Breast epithelium (tissue), 4 donors: ENCODE measurements at regions not wholly inside any gene's neighbourhood (a gene's known extent, or its start where the extent isn't known, plus 50 kb on each side); places are given as distances from the start of the nearest gene placed in this dataset.

Source experiments
- DNase-seq, 2 donors: peaks; one replicate each; pipeline ENCODE4 v3.0.0-alpha.2; 2019; ENCODE audit warnings: low spot score in 2 of 2
- H3K27ac ChIP-seq, 2 donors: fragments of 200-600 bp; sonication (generic) in 1 of 2; one replicate each; pipeline ENCODE4 v1.5.1; 2016 to 2019; ENCODE audit warnings: mild to moderate bottlenecking in 1 of 2
- H3K27me3 ChIP-seq, 2 donors: fragments of 200-600 bp; sonication (generic) in 1 of 2; one replicate each; pipeline versions ENCODE4 v1.5.1 to v1.6.0; 2017 to 2019; ENCODE audit warnings: control low read depth in 1 of 2, mild to moderate bottlenecking in 1 of 2
- H3K36me3 ChIP-seq: fragments of 200-600 bp; one replicate; pipeline ENCODE4 v1.5.1; 2019
- H3K4me1 ChIP-seq, 2 donors: fragments of 200-600 bp; sonication (generic); one replicate each; pipeline ENCODE4 v1.5.1; 2016 to 2019; ENCODE audit warnings: control low read depth in 1 of 2
- H3K4me3 ChIP-seq, 3 donors: fragments of 200-600 bp; sonication (generic); 1 replicate in 2 of 3; 2 replicates in 1 of 3; pipeline ENCODE4 v1.5.1; 2016 to 2019; ENCODE audit warnings: mild to moderate bottlenecking in 3 of 3, moderate library complexity in 2 of 3
- H3K9me3 ChIP-seq, 2 donors: fragments of 200-600 bp; sonication (generic) in 1 of 2; one replicate each; pipeline ENCODE4 v1.5.1; 2016 to 2019; ENCODE audit warnings: control low read depth in 1 of 2
- POLR2A ChIP-seq: fragments of 450-650 bp; IDR thresholded peaks from one replicate; pipeline ENCODE4 v1.6.1; 2016; ENCODE audit warnings: antibody characterized with exemption, mild to moderate bottlenecking, moderate library complexity
- POLR2AphosphoS5 ChIP-seq, 3 donors: sonication (generic); formaldehyde crosslinking; IDR thresholded peaks; one replicate each; pipeline ENCODE4 v1.6.1; 2017; ENCODE audit warnings: antibody characterized with exemption in 3 of 3
- intact Hi-C: fragments of 100-400 bp; cut with DNase I; formaldehyde crosslinking; loops from one replicate; pipeline ENCODE4 v1.15.1; 2023; ENCODE audit warnings: low total_unique reads
- TF ChIP-seq, protein P1 (sequence below), 3 donors: fragments of 450-650 bp; IDR thresholded peaks; one replicate each; pipeline ENCODE4 v1.5.1; 2016 to 2017; ENCODE audit warnings: antibody characterized with exemption in 3 of 3, mild to moderate bottlenecking in 3 of 3, moderate library complexity in 3 of 3

DNA sequence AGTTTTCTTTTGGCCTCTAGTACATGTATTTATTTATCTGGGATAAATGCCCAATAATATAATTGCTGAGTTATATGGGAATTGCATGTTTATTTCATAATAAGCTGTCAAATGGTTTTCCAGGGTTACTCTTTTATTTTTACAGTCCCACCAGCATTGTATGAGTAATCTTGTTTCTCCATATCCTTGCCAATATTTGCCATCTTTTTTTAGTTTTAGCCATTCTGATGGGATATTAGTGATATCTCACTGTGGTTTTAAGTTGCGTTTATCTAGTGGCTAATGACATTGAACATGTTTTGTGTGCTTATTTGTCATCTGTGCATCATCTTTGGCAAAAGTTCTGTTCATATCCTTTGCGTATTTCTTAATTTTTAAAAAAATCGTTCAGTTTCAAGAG, 372.8 kb upstream of the CCDC179 start:
- intact Hi-C loops = no loop called here

GRCh38 chr11:23236826-23237555, 376.7 kb upstream of the CCDC179 start:
- H3K27ac ChIP-seq = no peak overlapping the region
- TF ChIP-seq POLR2A (no peak), POLR2AphosphoS5 (IDR thresholded peaks at IDR 0.05) (no peak)
- TF ChIP-seq, protein P1, sequence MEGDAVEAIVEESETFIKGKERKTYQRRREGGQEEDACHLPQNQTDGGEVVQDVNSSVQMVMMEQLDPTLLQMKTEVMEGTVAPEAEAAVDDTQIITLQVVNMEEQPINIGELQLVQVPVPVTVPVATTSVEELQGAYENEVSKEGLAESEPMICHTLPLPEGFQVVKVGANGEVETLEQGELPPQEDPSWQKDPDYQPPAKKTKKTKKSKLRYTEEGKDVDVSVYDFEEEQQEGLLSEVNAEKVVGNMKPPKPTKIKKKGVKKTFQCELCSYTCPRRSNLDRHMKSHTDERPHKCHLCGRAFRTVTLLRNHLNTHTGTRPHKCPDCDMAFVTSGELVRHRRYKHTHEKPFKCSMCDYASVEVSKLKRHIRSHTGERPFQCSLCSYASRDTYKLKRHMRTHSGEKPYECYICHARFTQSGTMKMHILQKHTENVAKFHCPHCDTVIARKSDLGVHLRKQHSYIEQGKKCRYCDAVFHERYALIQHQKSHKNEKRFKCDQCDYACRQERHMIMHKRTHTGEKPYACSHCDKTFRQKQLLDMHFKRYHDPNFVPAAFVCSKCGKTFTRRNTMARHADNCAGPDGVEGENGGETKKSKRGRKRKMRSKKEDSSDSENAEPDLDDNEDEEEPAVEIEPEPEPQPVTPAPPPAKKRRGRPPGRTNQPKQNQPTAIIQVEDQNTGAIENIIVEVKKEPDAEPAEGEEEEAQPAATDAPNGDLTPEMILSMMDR (IDR thresholded peaks at IDR 0.05) = no peak
- no peaks in the 10 kb centered on the region for H3K9me3 ChIP-seq
- DNase-seq = no peak
- H3K4me1 ChIP-seq = no peaks in the 10 kb centered on the region
- H3K27me3 ChIP-seq = no peaks in the 10 kb centered on the region
- H3K36me3 ChIP-seq = peaks cover 3% of the 10 kb centered on the region
- intact Hi-C loops = no loop called here
- no peak overlapping the region for H3K4me3 ChIP-seq

More for the DNA sequence above, 372.8 kb upstream of the CCDC179 start:
- Histone ChIP-seq H3K4me3 (no peak overlapping the region), H3K27ac (no peak overlapping the region), H3K27me3 (no peaks in the 10 kb centered on the region), H3K36me3 (peaks cover 3% of the 10 kb centered on the region), H3K9me3 (no peaks in the 10 kb centered on the region), H3K4me1 (no peaks in the 10 kb centered on the region)
- TF ChIP-seq, protein P1 (IDR thresholded peaks at IDR 0.05) = no peak
- TF ChIP-seq POLR2A (no peak), POLR2AphosphoS5 (IDR thresholded peaks at IDR 0.05) (no peak)
- DNase-seq = no peak

- Histone ChIP-seq H3K4me3 (no peak overlapping the region), H3K27me3 (no peaks in the 10 kb centered on the region), H3K27ac (no peak overlapping the region), H3K4me1 (no peaks in the 10 kb centered on the region), H3K9me3 (no peaks in the 10 kb centered on the region), H3K36me3 (no peaks in the 10 kb centered on the region)
- no peak for TF ChIP-seq POLR2A
- TF ChIP-seq POLR2AphosphoS5 (IDR thresholded peaks at IDR 0.05) = no peak
- TF ChIP-seq, protein P1 (IDR thresholded peaks at IDR 0.05) = no peak
- intact Hi-C loops = no loop called here
- no peak for DNase-seq
These were observed 392.2 kb upstream of the CCDC179 start for GRCh38 chr11:23252426-23252825.

DNA sequence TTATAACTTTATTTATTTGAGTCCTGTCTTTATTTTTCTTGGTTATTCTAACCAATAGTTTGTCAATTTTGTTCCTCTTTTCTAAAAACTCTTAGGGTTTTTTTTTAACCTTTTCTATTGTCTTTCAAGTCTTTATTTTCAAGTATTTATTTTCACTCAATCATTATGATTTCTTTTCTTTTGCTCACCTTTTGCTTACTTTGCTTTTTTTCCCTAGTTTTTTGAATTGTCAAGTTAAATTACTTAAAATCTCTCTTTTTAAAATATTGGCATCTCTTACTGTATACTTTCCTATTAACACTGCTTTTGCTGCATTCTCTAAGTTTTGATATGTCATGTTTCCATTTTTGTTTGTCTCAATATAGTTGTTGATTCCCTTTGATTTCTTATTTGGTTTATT, 396.8 kb upstream of the CCDC179 start:
- no peaks in the 10 kb centered on the region for H3K27me3 ChIP-seq
- H3K9me3 ChIP-seq = no peaks in the 10 kb centered on the region
- no peak for DNase-seq
- H3K4me1 ChIP-seq = no peaks in the 10 kb centered on the region
- H3K27ac ChIP-seq = no peak overlapping the region
- TF ChIP-seq, protein P1 (IDR thresholded peaks at IDR 0.05) = no peak
- TF ChIP-seq POLR2A (no peak), POLR2AphosphoS5 (IDR thresholded peaks at IDR 0.05) (no peak)
- intact Hi-C loops = no loop called here
- H3K4me3 ChIP-seq = no peak overlapping the region
- H3K36me3 ChIP-seq = no peaks in the 10 kb centered on the region

DNA sequence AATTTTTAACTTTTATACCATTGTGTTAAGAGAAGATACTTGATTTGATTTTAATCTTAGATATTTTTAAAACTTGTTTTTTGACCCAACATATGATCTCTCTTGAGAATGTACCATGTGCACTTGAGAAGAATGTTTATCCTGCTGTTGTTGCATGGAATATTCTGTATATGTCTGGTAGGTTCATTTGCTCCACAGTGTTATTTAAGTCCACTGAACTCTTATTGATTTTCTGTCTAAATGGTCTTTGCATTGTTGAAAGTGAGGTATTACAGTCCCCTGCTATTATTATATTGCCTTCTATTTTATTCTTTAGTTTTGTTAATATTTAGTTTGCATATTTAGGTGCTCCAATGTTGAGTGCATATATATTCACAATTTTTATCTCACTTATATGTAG, 397.3 kb upstream of the CCDC179 start:
- no peaks in the 10 kb centered on the region for H3K27me3 ChIP-seq
- H3K4me1 ChIP-seq = no peaks in the 10 kb centered on the region
- DNase-seq = no peak
- H3K27ac ChIP-seq = no peak overlapping the region
- TF ChIP-seq POLR2AphosphoS5 (IDR thresholded peaks at IDR 0.05) (no peak), POLR2A (no peak)
- TF ChIP-seq, protein P1 (IDR thresholded peaks at IDR 0.05) = no peak
- intact Hi-C loops = no loop called here
- H3K4me3 ChIP-seq = no peak overlapping the region
- H3K36me3 ChIP-seq = no peaks in the 10 kb centered on the region
- H3K9me3 ChIP-seq = no peaks in the 10 kb centered on the region
